Neural cell (in vitro differentiated cells): ENCODE measurements at regions not wholly inside any gene's neighbourhood (a gene's known extent, or its start where the extent isn't known, plus 50 kb on each side); places are given as distances from the start of the nearest gene placed in this dataset.

ENCODE experiments used
- CTCF ChIP-seq: fragments of 450-650 bp; IDR thresholded peaks from 2 replicates; pipeline ENCODE4 v1.5.1; 2014; ENCODE audit warnings: antibody characterized with exemption, mild to moderate bottlenecking, moderate library complexity; ENCODE audit not compliant: poor library complexity, severe bottlenecking
- MXI1 ChIP-seq: fragments of 450-650 bp; conservative IDR thresholded peaks from 2 replicates; pipeline ENCODE4 v1.6.1; 2014; ENCODE audit warnings: antibody characterized with exemption, mild to moderate bottlenecking; ENCODE audit not compliant: poor library complexity, severe bottlenecking
- POLR2AphosphoS5 ChIP-seq: IDR thresholded peaks from 2 replicates; pipeline ENCODE4 v1.6.1; 2012

- TF ChIP-seq MXI1 (no peak), CTCF (no peak), POLR2AphosphoS5 (no peak)
Measured at GRCh38 chr9:88197016-88197415, 58.7 kb upstream of the SPATA31C2 start.
